IPS DF 6.9 (cell line): ENCODE measurements at regions not wholly inside any gene's neighbourhood (a gene's known extent, or its start where the extent isn't known, plus 50 kb on each side); places are given as distances from the start of the nearest gene placed in this dataset.

Experiments
- DNase-seq: peaks from one replicate; pipeline ENCODE4 v3.0.0-alpha.2; 2013; ENCODE audit warnings: low read depth, low spot score
- H3K27ac ChIP-seq: one replicate; pipeline ENCODE4 v1.5.1; 2013; ENCODE audit warnings: low read length, control low read depth
- H3K27me3 ChIP-seq: 2 replicates; pipeline ENCODE4 v1.6.1; 2013; ENCODE audit warnings: mild to moderate bottlenecking, low read length; ENCODE audit not compliant: control insufficient read depth, insufficient read depth
- H3K36me3 ChIP-seq: 2 replicates; pipeline ENCODE4 v1.6.1; 2013; ENCODE audit warnings: low read length; ENCODE audit not compliant: control insufficient read depth, insufficient read depth
- H3K4me1 ChIP-seq: 2 replicates; pipeline ENCODE4 v1.6.1; 2013; ENCODE audit warnings: low read length; ENCODE audit not compliant: control insufficient read depth, insufficient read depth
- H3K4me3 ChIP-seq: 2 replicates; pipeline ENCODE4 v1.5.1; 2013; ENCODE audit warnings: mild to moderate bottlenecking, low read length
- H3K9me3 ChIP-seq: 2 replicates; pipeline ENCODE4 v1.6.1; 2013; ENCODE audit warnings: low read length, inconsistent platforms; ENCODE audit not compliant: control insufficient read depth, insufficient read depth
- WGBS: extraction: QIAGEN DNeasy Blood & Tissue Kit; methylation state at CpG from one replicate; pipeline ENCODE4 v1.1.7; 2013; ENCODE audit warnings: mixed read lengths, missing lambda C conversion rate; ENCODE audit not compliant: insufficient read length, insufficient coverage; 5-methylcytosine and 5-hydroxymethylcytosine counted together

GRCh38 chr9:108074900-108075299, 585.3 kb upstream of the KLF4 start:
- no peak for DNase-seq
- peaks cover 3% of the 10 kb centered on the region; the same call in 1 of the 2 replicates for H3K4me1 ChIP-seq
- no peak overlapping the region for H3K27ac ChIP-seq
- H3K4me3 ChIP-seq, result no peak overlapping the region
- no peaks in the 10 kb centered on the region for H3K36me3 ChIP-seq
- no peaks in the 10 kb centered on the region for H3K27me3 ChIP-seq
- no peaks in the 10 kb centered on the region; the same call in none of the 2 replicates for H3K9me3 ChIP-seq
- WGBS, result no CpG with 5 or more reads among the region's 5 CpGs

- H3K36me3 ChIP-seq, result no peaks in the 10 kb centered on the region
- H3K27me3 ChIP-seq, result no peaks in the 10 kb centered on the region
- WGBS, result no CpG with 5 or more reads among the region's 6 CpGs
- no peak for DNase-seq
- H3K27ac ChIP-seq, result no peak overlapping the region
- no peaks in the 10 kb centered on the region; the same call in none of the 2 replicates for H3K9me3 ChIP-seq
- H3K4me3 ChIP-seq, result no peak overlapping the region
- peaks cover 3% of the 10 kb centered on the region; the same call in 1 of the 2 replicates for H3K4me1 ChIP-seq
Observed at GRCh38 chr9:108073823-108074222, 584.3 kb upstream of the KLF4 start.

- Histone ChIP-seq H3K27ac (no peak overlapping the region), H3K36me3 (no peaks in the 10 kb centered on the region), H3K4me1 (0 out of 2 replicates have a peak, but pooled peaks cover 1% of the 10 kb centered on the region), H3K4me3 (no peak overlapping the region), H3K27me3 (no peaks in the 10 kb centered on the region), H3K9me3 (no peaks in the 10 kb centered on the region; the same call in none of the 2 replicates)
- WGBS, result no CpG with 5 or more reads among the region's 6 CpGs
- DNase-seq, result no peak
Observed at GRCh38 chr9:108072740-108073139, 583.2 kb upstream of the KLF4 start.

- Histone ChIP-seq H3K4me1 (0 out of 2 replicates have a peak, but pooled peaks cover 1% of the 10 kb centered on the region), H3K4me3 (no peak overlapping the region), H3K27ac (no peak overlapping the region), H3K27me3 (no peaks in the 10 kb centered on the region), H3K36me3 (no peaks in the 10 kb centered on the region), H3K9me3 (no peaks in the 10 kb centered on the region; the same call in none of the 2 replicates)
- DNase-seq, result no peak
- WGBS, result no CpG with 5 or more reads among the region's 5 CpGs
Observed at GRCh38 chr9:108070861-108071260, 581.3 kb upstream of the KLF4 start.

GRCh38 chr9:108069991-108070390, 580.4 kb upstream of the KLF4 start:
- no peaks in the 10 kb centered on the region; the same call in none of the 2 replicates for H3K9me3 ChIP-seq
- 0 out of 2 replicates have a peak, but pooled peaks cover 1% of the 10 kb centered on the region for H3K4me1 ChIP-seq
- no peak overlapping the region for H3K27ac ChIP-seq
- no peaks in the 10 kb centered on the region for H3K27me3 ChIP-seq
- DNase-seq, result no peak
- H3K4me3 ChIP-seq, result no peak overlapping the region
- WGBS, result no CpG with 5 or more reads among the region's 1 CpG
- H3K36me3 ChIP-seq, result no peaks in the 10 kb centered on the region

- Histone ChIP-seq H3K27me3 (no peaks in the 10 kb centered on the region), H3K36me3 (no peaks in the 10 kb centered on the region), H3K9me3 (no peaks in the 10 kb centered on the region), H3K27ac (no peak overlapping the region), H3K4me3 (no peak overlapping the region), H3K4me1 (no peaks in the 10 kb centered on the region)
- DNase-seq, result no peak
- WGBS, result no CpG with 5 or more reads among the region's 8 CpGs
Observed at GRCh38 chr9:108062680-108063079, 573.1 kb upstream of the KLF4 start.

GRCh38 chr9:108060175-108060574, 570.6 kb upstream of the KLF4 start:
- no CpG with 5 or more reads among the region's 5 CpGs for WGBS
- H3K4me1 ChIP-seq, result no peaks in the 10 kb centered on the region
- H3K36me3 ChIP-seq, result no peaks in the 10 kb centered on the region
- H3K4me3 ChIP-seq, result no peak overlapping the region
- no peaks in the 10 kb centered on the region for H3K27me3 ChIP-seq
- no peak overlapping the region for H3K27ac ChIP-seq
- no peaks in the 10 kb centered on the region for H3K9me3 ChIP-seq
- no peak for DNase-seq

GRCh38 chr9:108058135-108058814, 568.7 kb upstream of the KLF4 start:
- H3K4me3 ChIP-seq, result no peak overlapping the region

GRCh38 chr9:108057421-108058134, 568.0 kb upstream of the KLF4 start:
- DNase-seq, result no peak
- Histone ChIP-seq H3K9me3 (no peaks in the 10 kb centered on the region), H3K4me3 (no peak overlapping the region), H3K27me3 (no peaks in the 10 kb centered on the region), H3K4me1 (peaks cover 5% of the 10 kb centered on the region; the same call in 1 of the 2 replicates), H3K27ac (no peak overlapping the region), H3K36me3 (no peaks in the 10 kb centered on the region)
- no CpG with 5 or more reads among the region's 7 CpGs for WGBS

More at GRCh38 chr9:108058135-108058814, 568.7 kb upstream of the KLF4 start:
- no peaks in the 10 kb centered on the region for H3K36me3 ChIP-seq
- no peak overlapping the region for H3K27ac ChIP-seq
- H3K27me3 ChIP-seq, result no peaks in the 10 kb centered on the region
- no CpG with 5 or more reads among the region's 6 CpGs for WGBS
- 0 out of 2 replicates have a peak, but pooled peaks cover 2% of the 10 kb centered on the region for H3K4me1 ChIP-seq
- DNase-seq, result no peak
- no peaks in the 10 kb centered on the region for H3K9me3 ChIP-seq

GRCh38 chr9:108056805-108057386, 567.3 kb upstream of the KLF4 start:
- Histone ChIP-seq H3K9me3 (no peaks in the 10 kb centered on the region), H3K4me3 (no peak overlapping the region), H3K27ac (no peak overlapping the region), H3K4me1 (peaks cover 5% of the 10 kb centered on the region; the same call in 1 of the 2 replicates), H3K27me3 (no peaks in the 10 kb centered on the region), H3K36me3 (no peaks in the 10 kb centered on the region)
- DNase-seq, result no peak
- WGBS, result no CpG with 5 or more reads among the region's 1 CpG
